ENCODE measurements at regions not wholly inside any gene's neighbourhood (a gene's known extent, or its start where the extent isn't known, plus 50 kb on each side); places are given as distances from the start of the nearest gene placed in this dataset.

DNA sequence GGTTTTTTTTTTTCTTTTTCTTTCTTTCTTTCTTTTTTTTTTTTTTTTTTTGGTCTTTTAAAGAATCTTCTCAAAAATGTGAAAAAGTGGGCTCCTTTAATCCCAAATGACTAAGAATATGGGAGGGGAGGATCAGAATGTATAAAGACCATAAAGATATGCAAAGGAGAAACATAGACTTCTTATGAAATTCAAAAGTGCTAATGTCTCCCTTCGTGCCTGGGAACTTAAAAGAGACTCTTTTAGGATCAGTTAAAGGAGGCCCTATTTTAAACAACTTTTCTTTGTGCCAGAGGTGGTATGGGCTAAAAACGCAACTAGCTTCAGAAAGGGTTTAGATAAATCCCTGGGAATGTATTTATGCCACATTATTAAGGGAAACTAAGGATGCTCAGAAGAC is 54.2 kb upstream of the KAZN start:
- TF ChIP-seq, protein P1, sequence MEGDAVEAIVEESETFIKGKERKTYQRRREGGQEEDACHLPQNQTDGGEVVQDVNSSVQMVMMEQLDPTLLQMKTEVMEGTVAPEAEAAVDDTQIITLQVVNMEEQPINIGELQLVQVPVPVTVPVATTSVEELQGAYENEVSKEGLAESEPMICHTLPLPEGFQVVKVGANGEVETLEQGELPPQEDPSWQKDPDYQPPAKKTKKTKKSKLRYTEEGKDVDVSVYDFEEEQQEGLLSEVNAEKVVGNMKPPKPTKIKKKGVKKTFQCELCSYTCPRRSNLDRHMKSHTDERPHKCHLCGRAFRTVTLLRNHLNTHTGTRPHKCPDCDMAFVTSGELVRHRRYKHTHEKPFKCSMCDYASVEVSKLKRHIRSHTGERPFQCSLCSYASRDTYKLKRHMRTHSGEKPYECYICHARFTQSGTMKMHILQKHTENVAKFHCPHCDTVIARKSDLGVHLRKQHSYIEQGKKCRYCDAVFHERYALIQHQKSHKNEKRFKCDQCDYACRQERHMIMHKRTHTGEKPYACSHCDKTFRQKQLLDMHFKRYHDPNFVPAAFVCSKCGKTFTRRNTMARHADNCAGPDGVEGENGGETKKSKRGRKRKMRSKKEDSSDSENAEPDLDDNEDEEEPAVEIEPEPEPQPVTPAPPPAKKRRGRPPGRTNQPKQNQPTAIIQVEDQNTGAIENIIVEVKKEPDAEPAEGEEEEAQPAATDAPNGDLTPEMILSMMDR (IDR thresholded peaks at IDR 0.05), result no peak
- Mint-ChIP-seq H3K36me3 (no peaks in the 10 kb centered on the region), H3K27me3 (ENCODE audit: low read depth in 3 of 3) (peaks cover 8 to 31% (median 15%) of the 10 kb centered on the region in 3 donors), H3K4me1 (peaks cover 17% of the 10 kb centered on the region), H3K27ac (no peak overlapping the region), H3K9me3 (peaks cover 2 to 8% (median 5%) of the 10 kb centered on the region in 7 donors), H3K4me3 (no peak overlapping the region)
- WGBS (ENCODE audit: insufficient coverage), result no CpG with 5 or more reads among the region's 2 CpGs
- Histone ChIP-seq H3K9ac (ENCODE audit: insufficient read depth, low read length, poor library complexity, severe bottlenecking) (no peak overlapping the region), H3K27ac (ENCODE audit: low read depth in 1 of 2, low read length in 2 of 2) (no peak overlapping the region), H3K9me3 (replicated peaks in 1 of 2; ENCODE audit: control insufficient read depth in 1 of 2, insufficient read depth in 1 of 2, low read length in 2 of 2) (peaks cover 0 to 2% of the 10 kb centered on the region in 2 donors), H2AFZ (ENCODE audit: insufficient read depth, low read depth, low read length, poor library complexity, severe bottlenecking) (no peak overlapping the region), H3K4me2 (replicated peaks; ENCODE audit: extremely low read depth, low read length, poor library complexity, severe bottlenecking) (no peak overlapping the region), H3K4me1 (ENCODE audit: control insufficient read depth in 1 of 2, insufficient read depth in 2 of 2, low read length in 2 of 2) (peaks cover 17 to 18% of the 10 kb centered on the region in 2 donors), H3K36me3 (replicated peaks in 1 of 2; ENCODE audit: control insufficient read depth in 1 of 2, insufficient read depth in 2 of 2, low read length in 2 of 2) (no peaks in the 10 kb centered on the region), H3K27me3 (ENCODE audit: control insufficient read depth in 2 of 2, insufficient read depth in 2 of 2, low read length in 2 of 2) (peaks cover 10 to 12% of the 10 kb centered on the region in 2 donors), H3K4me3 (replicated peaks in 1 of 3; ENCODE audit: low read depth in 2 of 3, low read length in 3 of 3) (no peak overlapping the region), H3K79me2 (ENCODE audit: insufficient read depth, low read length) (no peaks in the 10 kb centered on the region), H4K20me1 (ENCODE audit: insufficient read depth, low read length) (no peaks in the 10 kb centered on the region)
- no peak for DNase-seq
- intact Hi-C loops (cut with micrococcal nuclease), result no loop called here

DNA sequence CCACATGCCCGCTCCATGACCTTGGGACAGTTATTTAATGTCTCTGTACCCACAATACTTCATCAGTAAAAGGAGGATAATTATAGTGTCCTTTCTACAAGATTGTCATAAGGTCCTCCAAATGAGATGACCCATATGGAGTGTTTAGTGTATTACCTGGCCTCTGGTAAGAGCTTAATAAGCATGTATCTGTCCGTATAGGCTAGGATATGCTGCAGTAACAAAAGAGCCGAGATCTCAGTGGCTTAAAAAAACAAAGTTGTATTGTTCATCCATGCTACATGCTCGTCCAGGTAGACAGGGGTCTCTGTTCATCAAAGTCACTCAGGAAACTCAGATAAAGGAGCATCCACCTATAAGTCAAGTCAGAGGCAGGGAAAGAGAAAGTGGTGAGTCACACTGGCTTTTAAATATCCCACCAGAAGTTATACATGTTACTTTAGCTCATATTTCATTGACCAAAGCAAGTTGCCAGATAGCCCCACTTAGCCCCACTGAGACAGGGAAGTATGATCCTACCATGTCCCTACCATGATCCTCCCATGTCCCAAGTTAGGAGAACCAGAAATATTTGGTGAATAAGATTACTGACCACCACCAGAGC is 53.0 kb upstream of the KAZN start:
- TF ChIP-seq, protein P1 (IDR thresholded peaks at IDR 0.05), result no peak
- H3K27me3 Mint-ChIP-seq (ENCODE audit: low read depth in 3 of 3), result peaks cover 14 to 33% (median 15%) of the 10 kb centered on the region in 3 donors
- H3K4me3 ChIP-seq (replicated peaks in 1 of 3; ENCODE audit: low read depth in 2 of 3, low read length in 3 of 3), result no peak overlapping the region
- H3K27me3 ChIP-seq (ENCODE audit: control insufficient read depth in 2 of 2, insufficient read depth in 2 of 2, low read length in 2 of 2), result peaks cover 9% of the 10 kb centered on the region in 2 donors
- no peak overlapping the region for H3K27ac Mint-ChIP-seq
- no peak overlapping the region for H3K27ac ChIP-seq (ENCODE audit: low read depth in 1 of 2, low read length in 2 of 2)
- H3K9me3 ChIP-seq (replicated peaks in 1 of 2; ENCODE audit: control insufficient read depth in 1 of 2, insufficient read depth in 1 of 2, low read length in 2 of 2), result peaks cover 0 to 2% of the 10 kb centered on the region in 2 donors
- H3K9ac ChIP-seq (ENCODE audit: insufficient read depth, low read length, poor library complexity, severe bottlenecking), result no peak overlapping the region
- peaks cover 17 to 18% of the 10 kb centered on the region in 2 donors for H3K4me1 ChIP-seq (ENCODE audit: control insufficient read depth in 1 of 2, insufficient read depth in 2 of 2, low read length in 2 of 2)
- DNase-seq, result no peak
- H3K36me3 Mint-ChIP-seq, result no peaks in the 10 kb centered on the region
- H2AFZ ChIP-seq (ENCODE audit: insufficient read depth, low read depth, low read length, poor library complexity, severe bottlenecking), result no peak overlapping the region
- H3K4me1 Mint-ChIP-seq, result peaks cover 17% of the 10 kb centered on the region
- H3K9me3 Mint-ChIP-seq, result peaks cover 2 to 8% (median 5%) of the 10 kb centered on the region in 7 donors
- H3K4me2 ChIP-seq (replicated peaks; ENCODE audit: extremely low read depth, low read length, poor library complexity, severe bottlenecking), result no peak overlapping the region
- no peaks in the 10 kb centered on the region for H3K36me3 ChIP-seq (replicated peaks in 1 of 2; ENCODE audit: control insufficient read depth in 1 of 2, insufficient read depth in 2 of 2, low read length in 2 of 2)
- intact Hi-C loops (cut with micrococcal nuclease), result no loop called here
- whole genome bisulfite sequencing (ENCODE audit: insufficient coverage), result 100% methylated on average over 1 of the region's 4 CpGs
- H3K4me3 Mint-ChIP-seq, result no peak overlapping the region
- no peaks in the 10 kb centered on the region for H4K20me1 ChIP-seq (ENCODE audit: insufficient read depth, low read length)
- H3K79me2 ChIP-seq (ENCODE audit: insufficient read depth, low read length), result no peaks in the 10 kb centered on the region
